Left cardiac atrium (tissue), 4 donors: ENCODE measurements at regions not wholly inside any gene's neighbourhood (a gene's known extent, or its start where the extent isn't known, plus 50 kb on each side); places are given as distances from the start of the nearest gene placed in this dataset.
"Not testable (repeated sequence)": the region's sequence is repeated elsewhere in the genome, so short reads cannot be mapped to it uniquely, and the experiment has no call there.

Source experiments
- ATAC-seq, 2 donors: fragments of 200-7000 bp; cut with Tn5 transposase; one replicate each; pipeline ENCODE4 v1.9.1; 2020; ENCODE audit warnings: mild to moderate bottlenecking in 2 of 2, moderate library complexity in 2 of 2
- DNase-seq: peaks from one replicate; pipeline ENCODE4 v3.0.0-alpha.2; 2020
- intact Hi-C, 2 donors: fragments of 100-400 bp; cut with DNase I; formaldehyde crosslinking; loops; one replicate each; pipeline versions ENCODE4 v1.14.1 to v1.15.1; 2022 to 2023
- donor health status: DM: no; HTN: yes; CAD: no.
- donor health status: DM: no; HTN: yes; CAD: no; lungs with severe emphysema.
- donor health status: DM: yes; HTN: yes; CAD: no.
- donor health status: Dilated cardiomyopathy.

DNA sequence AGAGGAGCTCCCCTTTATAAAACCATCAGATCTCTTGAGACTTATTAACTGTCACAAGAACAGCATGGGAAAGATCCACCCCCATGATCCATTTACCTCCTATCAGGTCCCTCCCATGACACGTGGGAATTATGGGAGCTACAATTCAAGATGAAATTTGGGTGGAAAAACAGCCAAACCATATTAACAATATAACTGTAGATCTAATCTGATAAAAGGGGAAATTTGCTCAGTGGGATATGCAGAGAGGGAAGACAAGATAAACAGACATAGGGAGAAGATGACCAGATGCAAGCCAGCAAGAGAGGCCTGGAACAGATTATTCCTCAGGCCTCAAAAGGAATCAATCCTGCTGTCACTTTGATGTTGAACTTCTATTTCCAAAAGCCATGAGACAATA lies 841.5 kb downstream of the LRRIQ3 start:
- no peak for ATAC-seq
- no peak for DNase-seq
- intact Hi-C loops = no loop called here

- intact Hi-C loops = no loop called here
- ATAC-seq = no peak
- no peak for DNase-seq
Measured at GRCh38 chr1:73343947-73344346, 854.0 kb downstream of the LRRIQ3 start.

DNA sequence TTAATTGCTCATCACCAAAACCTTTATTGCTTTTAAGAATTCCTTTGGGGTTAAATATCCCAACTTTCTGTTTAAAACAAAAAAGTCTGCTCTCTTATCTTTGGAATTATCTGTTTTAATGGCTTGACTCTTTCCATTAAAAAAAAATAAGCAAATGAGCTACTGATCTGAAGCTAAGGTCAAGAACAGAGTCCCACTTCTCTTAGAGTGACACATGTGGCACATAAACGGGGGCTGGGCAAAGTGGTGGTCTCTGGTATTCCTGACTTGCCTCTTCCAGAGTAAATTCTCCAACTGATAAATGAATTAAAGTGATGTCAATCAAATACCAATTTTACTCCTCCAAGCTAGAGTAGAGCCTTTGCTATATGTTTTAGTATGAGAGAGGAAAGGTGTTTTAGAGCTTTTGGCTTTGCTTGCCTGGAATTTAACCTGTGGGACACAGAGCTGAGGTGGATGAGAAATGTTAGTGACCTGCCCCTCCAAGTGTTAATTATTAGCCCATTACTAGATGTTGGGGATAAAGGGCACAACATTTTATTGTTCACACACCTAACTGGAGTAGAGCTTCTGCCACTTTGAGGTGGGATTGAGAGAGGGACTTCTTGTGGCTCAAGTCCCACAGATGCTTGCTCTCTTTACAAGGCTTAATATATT lies 864.0 kb downstream of the LRRIQ3 start:
- DNase-seq (no peak), ATAC-seq (no peak)
- intact Hi-C loops = no loop called here

DNA sequence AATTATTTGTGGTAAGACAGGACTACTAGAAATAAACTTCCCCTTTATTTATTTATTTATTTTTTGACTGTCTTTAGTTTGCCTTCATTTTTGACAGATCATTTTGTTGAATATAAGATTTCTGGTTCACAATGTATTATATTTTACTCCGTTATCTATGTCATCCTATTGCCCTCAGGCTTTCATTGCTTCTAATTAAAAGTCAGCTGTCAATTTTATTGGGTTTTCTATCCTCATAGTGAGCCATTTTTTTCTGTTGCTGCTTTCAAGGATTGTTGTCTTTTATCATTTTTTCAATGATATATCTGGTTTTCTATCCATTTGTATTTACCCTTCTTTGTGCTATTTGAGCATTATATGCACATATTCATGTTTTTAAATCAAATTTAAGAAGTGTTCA lies 866.2 kb downstream of the LRRIQ3 start:
- intact Hi-C loops = no loop called here
- no peak for ATAC-seq
- DNase-seq = no peak

DNA sequence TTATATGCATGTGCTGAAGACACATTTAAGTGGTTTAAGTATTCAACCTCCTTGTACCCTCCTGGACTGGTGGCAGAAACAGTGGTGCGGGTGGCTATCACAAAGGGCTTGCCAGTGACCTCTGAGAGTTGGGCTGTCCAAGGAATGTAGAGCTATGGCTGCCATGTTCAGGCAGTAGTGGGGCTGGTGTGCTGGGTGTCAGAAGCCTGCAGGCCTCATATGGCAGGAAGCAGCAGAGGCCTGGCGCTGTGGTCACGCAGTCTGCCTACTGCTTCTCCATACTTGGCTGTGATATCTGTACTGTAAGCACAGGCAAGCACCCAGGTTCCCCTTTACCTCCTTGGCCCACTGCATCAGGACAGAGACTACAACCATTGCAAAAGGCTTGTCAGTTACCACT lies 870.0 kb downstream of the LRRIQ3 start:
- no peak for DNase-seq
- intact Hi-C loops = no loop called here
- ATAC-seq = no peak

DNA sequence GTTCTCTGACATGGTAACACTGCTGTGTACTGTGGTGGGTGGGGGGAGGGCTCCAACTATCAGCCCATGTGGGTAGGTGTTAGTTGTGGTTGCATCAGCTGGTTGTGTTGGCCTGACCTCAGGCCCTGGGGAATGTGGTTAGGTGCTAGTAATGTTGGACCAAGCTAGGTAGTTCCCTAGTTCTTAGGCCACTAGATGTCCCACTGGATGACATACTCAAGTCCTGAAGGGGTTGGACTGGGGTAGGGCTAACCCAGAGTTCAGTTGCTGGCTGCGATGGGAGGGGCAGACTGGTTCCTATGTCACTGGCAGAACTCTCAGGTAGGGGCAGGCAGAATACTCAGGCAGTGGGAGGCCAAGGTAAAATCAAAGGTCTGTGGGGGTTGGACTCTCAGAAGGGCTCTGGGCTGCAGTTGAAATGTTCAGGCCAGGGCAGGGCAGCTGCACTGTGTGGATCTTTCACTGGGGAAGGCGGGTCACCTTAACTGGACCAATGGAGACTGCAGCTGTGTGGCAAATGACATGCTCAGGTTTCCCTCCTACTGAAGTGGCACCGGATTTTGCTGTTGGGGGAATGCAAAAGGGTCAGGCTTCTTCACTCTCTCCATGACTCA lies 870.7 kb downstream of the LRRIQ3 start:
- intact Hi-C loops = no loop called here
- no peak for DNase-seq
- ATAC-seq = no peak

GRCh38 chr1:73326663-73327062 lies 871.3 kb downstream of the LRRIQ3 start:
- ATAC-seq (no peak), DNase-seq (no peak)
- intact Hi-C loops = no loop called here

- intact Hi-C loops = no loop called here
- DNase-seq (no peak), ATAC-seq (no peak)
Measured at GRCh38 chr1:73310797-73311381, 887.1 kb downstream of the LRRIQ3 start.

DNA sequence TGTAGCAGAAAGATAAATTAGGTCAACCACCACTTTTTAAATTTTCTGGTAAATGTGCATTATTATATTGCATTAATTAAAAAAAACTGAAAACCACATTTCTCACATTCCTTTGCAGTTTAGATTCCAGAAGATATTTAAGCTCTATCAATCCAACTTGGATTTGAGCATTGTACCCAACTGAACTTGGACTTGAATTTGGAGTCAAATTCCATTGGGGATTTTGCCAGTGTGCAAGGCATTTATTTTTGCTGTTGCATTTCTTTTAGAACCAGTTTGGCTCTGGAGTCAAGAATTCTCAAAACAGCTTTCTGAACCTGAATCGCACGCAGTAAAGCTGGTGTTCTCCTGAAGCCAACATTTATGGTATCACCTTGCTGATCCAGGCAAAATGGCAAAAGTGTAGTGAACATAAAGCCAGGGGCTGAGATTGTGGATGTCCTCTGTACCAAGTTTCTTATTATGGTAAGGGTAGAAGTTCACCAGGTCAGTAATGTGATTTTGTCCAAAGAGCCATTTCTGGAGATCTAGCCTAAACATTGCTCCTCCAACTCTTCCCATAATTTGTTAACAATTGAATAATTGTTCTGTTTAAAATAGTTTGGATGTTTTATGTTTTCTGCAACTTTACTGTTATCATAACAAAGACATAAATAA lies 890.9 kb downstream of the LRRIQ3 start:
- DNase-seq = no peak
- intact Hi-C loops = no loop called here
- no peak for ATAC-seq

DNA sequence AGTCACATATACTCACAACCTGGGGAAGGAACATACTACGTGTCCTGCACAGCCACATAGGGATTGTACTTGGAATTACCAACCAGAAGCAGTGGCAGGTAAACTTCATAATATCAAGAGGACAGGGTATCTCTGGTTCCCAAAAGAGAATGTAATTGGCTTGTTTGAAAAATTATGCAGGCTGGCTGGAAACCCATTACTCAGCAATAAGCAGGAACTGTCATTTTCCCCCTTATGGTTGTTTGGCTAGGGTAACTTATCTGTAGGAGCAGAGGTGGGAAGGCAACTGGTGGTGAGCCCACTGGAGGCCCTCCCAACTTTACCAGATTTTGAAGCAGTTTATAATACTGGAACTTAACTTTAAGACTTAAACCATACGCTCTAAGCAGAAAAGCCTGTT lies 924.1 kb downstream of the LRRIQ3 start:
- DNase-seq (no peak), ATAC-seq (no peak)
- intact Hi-C loops = no loop called here

- ATAC-seq, intact Hi-C loops, DNase-seq: not testable (repeated sequence)
Measured at GRCh38 chr1:73245196-73245595, 952.8 kb downstream of the LRRIQ3 start.

DNA sequence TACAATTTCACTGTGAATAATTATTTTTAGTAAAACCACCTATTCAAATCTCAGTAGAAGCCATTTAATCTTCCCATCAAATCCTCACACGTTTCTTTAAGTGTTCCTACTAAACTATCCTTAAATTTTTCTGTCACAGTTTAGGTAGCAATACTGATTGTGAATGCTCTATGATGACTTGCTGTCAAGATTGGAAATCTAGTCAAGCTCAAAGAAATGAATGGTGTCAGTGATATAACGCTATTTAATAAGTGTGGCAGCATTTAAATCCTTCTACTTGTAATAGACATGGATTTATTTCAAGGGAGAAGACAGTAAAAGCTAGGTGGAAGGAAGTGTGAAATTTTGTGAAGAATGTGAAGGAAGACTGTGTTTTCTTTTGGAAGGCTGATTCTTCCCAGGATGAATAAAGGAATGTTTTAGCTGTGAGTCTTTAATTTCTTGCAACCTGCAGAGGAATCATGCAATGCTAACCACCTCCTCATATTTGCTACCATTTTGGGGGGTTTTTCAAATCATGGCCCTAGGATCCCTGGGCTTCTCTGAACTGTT lies 936.7 kb upstream of the NEGR1 start:
- intact Hi-C loops = no loop called here
- no peak for ATAC-seq

DNA sequence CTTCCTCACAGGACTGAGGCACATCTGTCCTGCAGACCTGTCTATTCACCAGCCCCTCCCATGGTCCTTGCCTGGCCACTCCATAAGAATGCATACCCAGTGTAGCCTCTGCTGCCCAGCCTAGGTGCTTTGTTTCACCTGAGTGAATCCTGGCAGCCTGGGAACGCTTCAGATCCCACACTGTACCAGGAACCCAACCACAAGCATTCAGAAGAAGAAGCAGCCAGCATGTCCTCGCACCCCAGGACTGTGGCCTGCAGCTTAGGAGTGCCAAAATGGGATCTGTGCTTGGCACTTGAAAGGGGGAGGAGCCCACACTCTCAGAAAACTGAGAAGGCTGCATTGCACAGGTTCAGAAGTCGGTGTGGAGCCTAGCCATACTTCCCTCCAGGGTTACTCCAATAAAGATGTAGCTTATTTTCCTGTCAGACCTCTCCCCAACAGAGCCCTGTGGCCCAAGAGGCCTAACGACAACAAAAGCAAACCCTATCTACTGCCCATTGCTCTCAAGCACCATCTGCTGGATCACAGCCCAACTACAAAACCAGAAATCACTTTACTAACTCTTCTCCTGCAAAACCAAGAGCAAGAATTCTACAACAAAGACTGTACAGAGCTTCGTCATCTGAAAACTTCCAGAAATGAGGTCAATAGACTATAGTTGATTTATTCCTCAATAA lies 923.1 kb upstream of the NEGR1 start:
- no peak for DNase-seq
- intact Hi-C loops = no loop called here
- no peak for ATAC-seq

More for the DNA sequence above, 936.7 kb upstream of the NEGR1 start:
- no peak for DNase-seq

GRCh38 chr1:73197972-73198371 lies 915.6 kb upstream of the NEGR1 start:
- no peak for DNase-seq

DNA sequence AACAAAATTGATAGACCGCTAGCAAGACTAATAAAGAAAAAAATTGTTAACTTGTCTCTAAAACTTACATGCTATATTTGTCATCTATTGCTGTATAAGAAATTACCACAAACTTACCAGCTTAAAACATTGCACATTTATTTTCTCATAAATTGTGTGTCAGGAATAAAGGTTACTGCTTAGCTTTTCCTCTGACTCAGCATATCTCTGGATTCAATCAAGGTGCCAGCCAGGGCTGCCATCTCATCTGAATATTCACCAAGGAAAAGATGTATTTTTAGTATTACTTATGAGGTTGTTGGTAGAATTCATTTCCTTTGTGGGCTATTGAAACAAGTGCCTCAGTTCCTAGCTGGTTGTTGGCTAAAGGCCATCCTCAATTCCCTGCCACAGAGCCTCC lies 912.6 kb upstream of the NEGR1 start:
- intact Hi-C loops = no loop called here
- no peak for DNase-seq
- no peak for ATAC-seq

More at GRCh38 chr1:73197972-73198371, 915.6 kb upstream of the NEGR1 start:
- intact Hi-C loops = no loop called here
- ATAC-seq = no peak

DNA sequence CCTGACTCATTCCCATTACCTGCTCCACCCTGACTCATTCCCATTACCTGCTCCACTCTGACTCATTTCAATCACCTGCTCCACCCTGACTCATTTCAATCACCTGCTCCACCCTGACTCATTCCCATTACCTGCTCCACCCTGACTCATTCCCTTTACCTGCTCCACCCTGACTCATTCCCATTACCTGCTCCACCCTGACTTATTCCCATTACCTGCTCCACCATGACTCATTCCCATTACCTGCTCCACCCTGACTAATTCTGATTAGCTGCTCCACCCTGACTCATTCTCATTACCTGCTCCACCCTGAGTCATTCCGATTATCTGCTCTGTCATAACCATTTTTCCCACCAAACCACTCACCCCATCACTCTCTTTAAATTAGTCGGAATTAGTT lies 901.2 kb upstream of the NEGR1 start:
- DNase-seq, ATAC-seq, intact Hi-C loops: not testable (repeated sequence)

GRCh38 chr1:73181190-73181540 lies 898.8 kb upstream of the NEGR1 start:
- intact Hi-C loops = no loop called here
- no peak for DNase-seq
- ATAC-seq = no peak

- DNase-seq (no peak), ATAC-seq (no peak)
- intact Hi-C loops = no loop called here
Measured at GRCh38 chr1:73180397-73181189, 898.3 kb upstream of the NEGR1 start.

DNA sequence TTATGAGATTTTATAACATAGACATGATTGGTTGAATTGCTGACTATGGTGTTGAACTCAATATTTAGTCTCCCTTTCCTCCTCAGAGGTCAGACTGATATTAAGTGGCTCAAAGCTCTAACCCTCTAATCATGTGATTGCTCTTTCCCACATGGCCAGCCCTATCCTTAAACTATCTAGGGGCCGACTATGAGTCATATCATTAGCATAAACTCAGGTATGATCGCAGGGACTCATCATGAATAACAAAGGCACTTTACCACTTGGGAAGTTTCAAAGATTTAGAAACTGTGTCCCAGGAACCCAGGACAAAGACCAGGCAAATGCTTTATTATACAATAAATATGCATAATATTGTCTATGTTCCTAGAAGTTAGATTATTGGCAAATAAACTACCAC lies 894.6 kb upstream of the NEGR1 start:
- intact Hi-C loops = no loop called here
- ATAC-seq (no peak), DNase-seq (no peak)
